ENCODE measurements at regions not wholly inside any gene's neighbourhood (a gene's known extent, or its start where the extent isn't known, plus 50 kb on each side); places are given as distances from the start of the nearest gene placed in this dataset.

DNA sequence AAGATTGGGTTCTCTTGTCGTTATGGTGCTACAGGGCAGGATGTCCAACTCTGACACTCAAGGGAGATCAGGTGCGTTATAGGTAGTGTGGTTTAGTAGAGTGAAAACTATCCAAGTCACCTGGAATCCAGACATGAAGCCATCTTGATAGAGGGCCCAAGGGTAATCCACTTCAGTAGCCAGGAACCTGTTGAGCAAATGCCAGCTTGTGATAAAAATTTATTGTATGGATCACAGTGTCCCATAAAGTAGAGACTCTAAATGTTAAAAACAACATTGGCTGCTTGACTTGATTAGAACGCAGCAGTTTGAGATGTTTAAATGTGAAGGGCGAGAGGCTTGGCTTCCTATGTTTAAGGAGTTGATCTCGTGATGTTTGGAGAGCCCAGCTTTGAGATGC lies 105.7 kb upstream of the GMDS start:
- Histone ChIP-seq H3K36me3 (replicated peaks in 1 of 2; ENCODE audit: control insufficient read depth in 1 of 2, insufficient read depth in 2 of 2, low read length in 2 of 2) (no peaks in the 10 kb centered on the region), H3K4me2 (ENCODE audit: low read depth, low read length) (no peak overlapping the region), H3K27ac (ENCODE audit: extremely low read length, insufficient read depth, low read length) (no peak overlapping the region), H2AFZ (ENCODE audit: low read length) (no peak overlapping the region), H3K9me3 (ENCODE audit: low read length) (no peaks in the 10 kb centered on the region), H3K27me3 (ENCODE audit: control insufficient read depth in 1 of 2, insufficient read depth in 2 of 2, low read length in 2 of 2) (no peaks in the 10 kb centered on the region), H4K20me1 (ENCODE audit: insufficient read depth, low read length) (no peaks in the 10 kb centered on the region), H3K4me3 (replicated peaks in 1 of 3; ENCODE audit: insufficient read depth in 1 of 3, low read depth in 2 of 3, low read length in 3 of 3) (no peak overlapping the region), H3K9ac (ENCODE audit: insufficient read depth, low read depth, low read length) (no peak overlapping the region), H3K79me2 (ENCODE audit: insufficient read depth, low read length) (no peaks in the 10 kb centered on the region), H3K4me1 (ENCODE audit: insufficient read depth, low read length) (peaks cover 15% of the 10 kb centered on the region; the same call in 1 of the 2 replicates)
- in situ Hi-C loops (cut with HindIII; ENCODE audit: extremely low pct_ligation_motif_present, low pct_unique_long_range_greater_than_20kb) (loop anchor here (5.0 kb wide), 2 partner anchors 144 to 754 kb away; no protein-coding TSS in a partner anchor), intact Hi-C loops (cut with micrococcal nuclease; ENCODE audit: unreplicated experiment) (loop anchor here (5.0 to 10.0 kb wide), 4 partner anchors 104 to 396 kb away; partner anchors contain the start of gene GMDS)
- ChIA-PET POLR2A (no interaction called here), CTCF (ENCODE audit: low intra/inter-chr PET ratio, low total read pairs) (no interaction called here)
- no peak for DNase-seq (ENCODE audit: low spot score)
- ATAC-seq, result no peak
- FAIRE-seq, result no peak
- TF ChIP-seq POLR2AphosphoS5 (IDR thresholded peaks at IDR 0.05; ENCODE audit: low read depth, low read length) (no peak), MYC (CRISPR knock-in tag; IDR thresholded peaks at IDR 0.05; ENCODE audit: borderline replicate concordance) (no peak), SCMH1 (CRISPR knock-in tag; IDR thresholded peaks at IDR 0.05; ENCODE audit: borderline replicate concordance) (no peak), NFIC (IDR thresholded peaks at IDR 0.05; ENCODE audit: low read length) (no peak), FOXP1 (IDR thresholded peaks at IDR 0.05) (no peak), FOXP1 (CRISPR knock-in tag; IDR thresholded peaks at IDR 0.05) (no peak), DNMT3B (CRISPR knock-in tag; conservative IDR thresholded peaks at IDR 0.05) (no peak), ZBTB8A (CRISPR knock-in tag; IDR thresholded peaks at IDR 0.05; ENCODE audit: borderline replicate concordance, low read depth) (no peak), ZNF530 (CRISPR knock-in tag; IDR thresholded peaks at IDR 0.05; ENCODE audit: low read depth) (no peak), ZNF350 (CRISPR knock-in tag; IDR thresholded peaks at IDR 0.05; ENCODE audit: borderline replicate concordance, low read depth) (no peak), BORCS8-MEF2B (CRISPR knock-in tag; IDR thresholded peaks at IDR 0.05) (no peak), ZNF660 (CRISPR knock-in tag; IDR thresholded peaks at IDR 0.05; ENCODE audit: borderline replicate concordance, low read depth) (no peak), CHCHD3 (CRISPR knock-in tag; IDR thresholded peaks at IDR 0.05) (no peak), ZNF749 (CRISPR knock-in tag; IDR thresholded peaks at IDR 0.05; ENCODE audit: borderline replicate concordance) (no peak)
- TF ChIP-seq, protein P1, sequence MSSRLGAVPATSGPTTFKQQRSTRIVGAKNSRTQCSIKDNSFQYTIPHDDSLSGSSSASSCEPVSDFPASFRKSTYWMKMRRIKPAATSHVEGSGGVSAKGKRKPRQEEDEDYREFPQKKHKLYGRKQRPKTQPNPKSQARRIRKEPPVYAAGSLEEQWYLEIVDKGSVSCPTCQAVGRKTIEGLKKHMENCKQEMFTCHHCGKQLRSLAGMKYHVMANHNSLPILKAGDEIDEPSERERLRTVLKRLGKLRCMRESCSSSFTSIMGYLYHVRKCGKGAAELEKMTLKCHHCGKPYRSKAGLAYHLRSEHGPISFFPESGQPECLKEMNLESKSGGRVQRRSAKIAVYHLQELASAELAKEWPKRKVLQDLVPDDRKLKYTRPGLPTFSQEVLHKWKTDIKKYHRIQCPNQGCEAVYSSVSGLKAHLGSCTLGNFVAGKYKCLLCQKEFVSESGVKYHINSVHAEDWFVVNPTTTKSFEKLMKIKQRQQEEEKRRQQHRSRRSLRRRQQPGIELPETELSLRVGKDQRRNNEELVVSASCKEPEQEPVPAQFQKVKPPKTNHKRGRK (CRISPR knock-in tag; IDR thresholded peaks at IDR 0.05), result no peak
- TF ChIP-seq, protein P2, sequence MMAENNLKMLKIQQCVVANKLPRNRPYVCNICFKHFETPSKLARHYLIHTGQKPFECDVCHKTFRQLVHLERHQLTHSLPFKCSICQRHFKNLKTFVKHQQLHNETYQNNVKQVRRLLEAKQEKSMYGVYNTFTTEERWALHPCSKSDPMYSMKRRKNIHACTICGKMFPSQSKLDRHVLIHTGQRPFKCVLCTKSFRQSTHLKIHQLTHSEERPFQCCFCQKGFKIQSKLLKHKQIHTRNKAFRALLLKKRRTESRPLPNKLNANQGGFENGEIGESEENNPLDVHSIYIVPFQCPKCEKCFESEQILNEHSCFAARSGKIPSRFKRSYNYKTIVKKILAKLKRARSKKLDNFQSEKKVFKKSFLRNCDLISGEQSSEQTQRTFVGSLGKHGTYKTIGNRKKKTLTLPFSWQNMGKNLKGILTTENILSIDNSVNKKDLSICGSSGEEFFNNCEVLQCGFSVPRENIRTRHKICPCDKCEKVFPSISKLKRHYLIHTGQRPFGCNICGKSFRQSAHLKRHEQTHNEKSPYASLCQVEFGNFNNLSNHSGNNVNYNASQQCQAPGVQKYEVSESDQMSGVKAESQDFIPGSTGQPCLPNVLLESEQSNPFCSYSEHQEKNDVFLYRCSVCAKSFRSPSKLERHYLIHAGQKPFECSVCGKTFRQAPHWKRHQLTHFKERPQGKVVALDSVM (CRISPR knock-in tag; IDR thresholded peaks at IDR 0.05), result no peak
- TF ChIP-seq, protein P3, sequence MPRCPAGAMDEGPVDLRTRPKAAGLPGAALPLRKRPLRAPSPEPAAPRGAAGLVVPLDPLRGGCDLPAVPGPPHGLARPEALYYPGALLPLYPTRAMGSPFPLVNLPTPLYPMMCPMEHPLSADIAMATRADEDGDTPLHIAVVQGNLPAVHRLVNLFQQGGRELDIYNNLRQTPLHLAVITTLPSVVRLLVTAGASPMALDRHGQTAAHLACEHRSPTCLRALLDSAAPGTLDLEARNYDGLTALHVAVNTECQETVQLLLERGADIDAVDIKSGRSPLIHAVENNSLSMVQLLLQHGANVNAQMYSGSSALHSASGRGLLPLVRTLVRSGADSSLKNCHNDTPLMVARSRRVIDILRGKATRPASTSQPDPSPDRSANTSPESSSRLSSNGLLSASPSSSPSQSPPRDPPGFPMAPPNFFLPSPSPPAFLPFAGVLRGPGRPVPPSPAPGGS (CRISPR knock-in tag; IDR thresholded peaks at IDR 0.05), result no peak
- TF ChIP-seq, protein P4, sequence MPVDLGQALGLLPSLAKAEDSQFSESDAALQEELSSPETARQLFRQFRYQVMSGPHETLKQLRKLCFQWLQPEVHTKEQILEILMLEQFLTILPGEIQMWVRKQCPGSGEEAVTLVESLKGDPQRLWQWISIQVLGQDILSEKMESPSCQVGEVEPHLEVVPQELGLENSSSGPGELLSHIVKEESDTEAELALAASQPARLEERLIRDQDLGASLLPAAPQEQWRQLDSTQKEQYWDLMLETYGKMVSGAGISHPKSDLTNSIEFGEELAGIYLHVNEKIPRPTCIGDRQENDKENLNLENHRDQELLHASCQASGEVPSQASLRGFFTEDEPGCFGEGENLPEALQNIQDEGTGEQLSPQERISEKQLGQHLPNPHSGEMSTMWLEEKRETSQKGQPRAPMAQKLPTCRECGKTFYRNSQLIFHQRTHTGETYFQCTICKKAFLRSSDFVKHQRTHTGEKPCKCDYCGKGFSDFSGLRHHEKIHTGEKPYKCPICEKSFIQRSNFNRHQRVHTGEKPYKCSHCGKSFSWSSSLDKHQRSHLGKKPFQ (CRISPR knock-in tag; IDR thresholded peaks at IDR 0.05; ENCODE audit: insufficient replicate concordance), result no peak
- 97% methylated on average over 5 of the region's 5 CpGs for WGBS (ENCODE audit: low lambda C conversion rate)
- no TSS peak for BruUV-seq (replicated peaks)
